K562 (cell line): ENCODE measurements at regions not wholly inside any gene's neighbourhood (a gene's known extent, or its start where the extent isn't known, plus 50 kb on each side); places are given as distances from the start of the nearest gene placed in this dataset.
A peak's percentile ranks its signal among the peaks of the same experiment; 100 is the strongest.

Experiments used
- ATAC-seq: fragments of 200-7000 bp; cut with Tn5 transposase; 3 replicates; pipeline ENCODE4 v1.9.1; 2020; ENCODE audit warnings: moderate library complexity
- BruUV-seq: library from RNA; stranded (reverse); fragments of 400-500 nt; replicated peaks from 2 replicates; lab custom pipeline; 2021; lab: Mats Ljungman, UMichigan
- CTCF ChIA-PET: fragments of 300-600 bp; formaldehyde crosslinking; extraction: SDS; loops from one replicate; lab custom pipeline; 2021; ENCODE audit warnings: low intra/inter-chr PET ratio; lab: Yijun Ruan, JAX
- POLR2A ChIA-PET: fragments of 300-600, 350-650 bp; sonication (Branson Sonifier 250); formaldehyde crosslinking; extraction: SDS; loops from one replicate; lab custom pipeline; 2021; ENCODE audit warnings: antibody characterized with exemption, inconsistent platforms; lab: Yijun Ruan, JAX
- DNase-seq, 4 experiments: peaks; one replicate each; pipeline versions ENCODE4 v3.0.0 to v3.0.0-alpha.2; 2011 to 2018; ENCODE audit warnings: low spot score in 3 of 4, mixed read lengths in 3 of 4; ENCODE audit errors: extremely low read depth in 1 of 4
- FAIRE-seq: peaks from 2 replicates; lab custom pipeline; 2011; peaks lifted over from hg19 to GRCh38; lab: Jason Lieb, UNC
- H2AFZ ChIP-seq: 2 replicates; pipeline ENCODE4 v1.6.0; 2011; ENCODE audit warnings: low read depth, low read length, control low read depth, inconsistent platforms
- H3K27ac ChIP-seq: fragments of 200-600 bp; 3 replicates; pipeline ENCODE4 v1.8.0; 2011; ENCODE audit warnings: low read depth, mild to moderate bottlenecking, control low read depth, inconsistent platforms, low read length, moderate library complexity, mixed read lengths; ENCODE audit errors: extremely low read depth
- H3K27me3 ChIP-seq, 2 experiments: fragments of 300-600 bp in 1 of 2; 2 replicates in 1 of 2; 3 replicates in 1 of 2; pipeline versions ENCODE4 v1.6.0 to v1.8.0; 2011; ENCODE audit warnings: inconsistent platforms in 2 of 2, low read length in 2 of 2, mild to moderate bottlenecking in 1 of 2, mixed read lengths in 1 of 2, moderate library complexity in 1 of 2; ENCODE audit not compliant: control insufficient read depth in 2 of 2, insufficient read depth in 2 of 2
- H3K36me3 ChIP-seq: fragments of 300-600 bp; 3 replicates; pipeline ENCODE4 v1.8.0; 2011; ENCODE audit warnings: mild to moderate bottlenecking, low read length, inconsistent platforms; ENCODE audit not compliant: control insufficient read depth, insufficient read depth
- H3K4me1 ChIP-seq, 2 experiments: fragments of 200-600 bp in 1 of 2; replicated peaks in 1 of 2; 2 replicates in 1 of 2; 3 replicates in 1 of 2; pipeline versions ENCODE4 v1.5.1 to v1.8.0; 2011; ENCODE audit warnings: inconsistent platforms in 2 of 2, low read length in 2 of 2, mild to moderate bottlenecking in 1 of 2, mixed read lengths in 1 of 2, moderate library complexity in 1 of 2; ENCODE audit not compliant: control insufficient read depth in 2 of 2, insufficient read depth in 2 of 2
- H3K4me2 ChIP-seq: 2 replicates; pipeline ENCODE4 v1.6.1; 2011; ENCODE audit warnings: low read length, control low read depth, inconsistent platforms, mixed read lengths; ENCODE audit not compliant: insufficient read depth
- H3K4me3 ChIP-seq: fragments of 200-600 bp; sonication (generic), shearing (Covaris generic); 2 replicates; pipeline ENCODE4 v1.5.1; 2016; ENCODE audit warnings: control low read depth, inconsistent platforms
- H3K79me2 ChIP-seq: fragments of 200-600 bp; 3 replicates; pipeline ENCODE4 v1.8.0; 2011; ENCODE audit warnings: low read length, inconsistent platforms; ENCODE audit not compliant: control insufficient read depth, insufficient read depth
- H3K9ac ChIP-seq, 2 experiments: 2 replicates each; pipeline versions ENCODE4 v1.6.0 to v1.6.1; 2011; ENCODE audit warnings: low read depth in 2 of 2, low read length in 2 of 2, control low read depth in 1 of 2, inconsistent platforms in 1 of 2, mild to moderate bottlenecking in 1 of 2, mixed read lengths in 1 of 2; ENCODE audit not compliant: insufficient read depth in 1 of 2
- H3K9me1 ChIP-seq: one replicate; pipeline ENCODE4 v1.6.0; 2011; ENCODE audit warnings: inconsistent platforms, mild to moderate bottlenecking, low read length, moderate library complexity; ENCODE audit not compliant: control insufficient read depth, insufficient read depth
- H3K9me3 ChIP-seq: replicated peaks from 2 replicates; pipeline ENCODE4 v1.5.1; 2011; ENCODE audit warnings: low read depth, low read length, inconsistent platforms; ENCODE audit not compliant: control insufficient read depth, insufficient read depth
- H4K20me1 ChIP-seq: replicated peaks from 2 replicates; pipeline ENCODE4 v1.6.1; 2011; ENCODE audit warnings: low read length, inconsistent platforms, mixed read lengths; ENCODE audit not compliant: control insufficient read depth, insufficient read depth
- ADNP ChIP-seq: fragments of 200-800 bp; sonication (Bioruptor generic); IDR thresholded peaks from 2 replicates; pipeline ENCODE4 v1.6.1; 2016; ENCODE audit warnings: missing genetic modification characterization, missing compliant biosample characterization
- FOXK2 ChIP-seq, 2 experiments: fragments of 450-650 bp; IDR thresholded peaks in 1 of 2; conservative IDR thresholded peaks in 1 of 2; 2 replicates each; pipeline ENCODE4 v1.6.1; 2016; ENCODE audit warnings: low read depth in 2 of 2, mild to moderate bottlenecking in 1 of 2
- MITF ChIP-seq: IDR thresholded peaks from 2 replicates; pipeline ENCODE4 v1.6.1; 2014; ENCODE audit warnings: antibody characterized with exemption
- NRF1 ChIP-seq, 2 experiments: fragments of 450-650 bp; IDR thresholded peaks in 1 of 2; conservative IDR thresholded peaks in 1 of 2; 2 replicates each; pipeline ENCODE4 v1.6.1; 2014; ENCODE audit warnings: mild to moderate bottlenecking in 2 of 2
- SUPT5H ChIP-seq: fragments of 450-650 bp; IDR thresholded peaks from 2 replicates; pipeline ENCODE4 v1.6.1; 2016
- TAF7 ChIP-seq: fragments of 450-650 bp; IDR thresholded peaks from 2 replicates; pipeline ENCODE4 v1.6.1; 2016; ENCODE audit warnings: missing genetic modification characterization, missing compliant biosample characterization
- TAF9B ChIP-seq: fragments of 450-650 bp; IDR thresholded peaks from 2 replicates; pipeline ENCODE4 v1.6.1; 2018; ENCODE audit warnings: mild to moderate bottlenecking; ENCODE audit not compliant: partially characterized antibody
- ZBTB7A ChIP-seq: IDR thresholded peaks from 2 replicates; pipeline ENCODE4 v1.6.1; 2011; ENCODE audit warnings: low read depth, mild to moderate bottlenecking, low read length, moderate library complexity, borderline replicate concordance; ENCODE audit not compliant: control insufficient read depth
- ZNF140 ChIP-seq: fragments of 250-450 bp; sonication (Bioruptor Pico); IDR thresholded peaks from 2 replicates; pipeline ENCODE4 v1.8.0; 2021; ENCODE audit warnings: moderate library complexity, mild to moderate bottlenecking, inconsistent platforms
- ZNF232 ChIP-seq: sonication (generic); formaldehyde crosslinking; IDR thresholded peaks from 2 replicates; pipeline ENCODE4 v1.8.0; 2022; ENCODE audit warnings: mild to moderate bottlenecking, missing genetic modification reagents
- ZNF239 ChIP-seq: fragments of 250-450 bp; sonication (Bioruptor Pico); IDR thresholded peaks from 2 replicates; pipeline ENCODE4 v1.4.0; 2020; ENCODE audit warnings: mild to moderate bottlenecking
- ZNF347 ChIP-seq: fragments of 450-650 bp; formaldehyde crosslinking; IDR thresholded peaks from 2 replicates; pipeline ENCODE4 v1.4.0; 2020; ENCODE audit warnings: low read depth, mild to moderate bottlenecking, moderate library complexity
- WGBS: fragments of 100-300 bp; shearing (Covaris generic); methylation state at CpG from one replicate; pipeline ENCODE4 v1.1.6; 2016; ENCODE audit warnings: low coverage, mixed read lengths; ENCODE audit not compliant: insufficient coverage; ENCODE audit errors: missing lambda C conversion rate; 5-methylcytosine and 5-hydroxymethylcytosine counted together
- in situ Hi-C: fragments of 300-500 bp; cut with MboI; formaldehyde crosslinking; loops from 4 replicates; pipeline ENCODE4 v1.15.0; 2018; ENCODE audit warnings: inconsistent platforms, mixed read lengths
- intact Hi-C: fragments of 100-400 bp; cut with micrococcal nuclease; formaldehyde crosslinking; loops from 2 replicates; pipeline ENCODE4 v1.14.2; 2022

- peak overlapping the region; percentile 60 for H3K4me2 ChIP-seq
- peak overlapping the region; percentile 60 for H3K27ac ChIP-seq
- CTCF ChIA-PET: no interaction called here
- no peaks in the 10 kb centered on the region; the same call in 2 of the 3 replicates for H3K36me3 ChIP-seq
- 79% methylated on average over 9 of the region's 9 CpGs for WGBS
- H3K9me1 ChIP-seq: no peaks in the 10 kb centered on the region
- no peak overlapping the region for H3K4me3 ChIP-seq
- DNase-seq (no peak), FAIRE-seq (no peak)
- POLR2A ChIA-PET: no interaction called here
- no peaks in the 10 kb centered on the region; the same call in 2 of the 3 replicates for H3K79me2 ChIP-seq
- intact Hi-C loops: loop anchor here (1.0 to 10.0 kb wide), 2 partner anchors 51 to 55 kb away; partner anchors contain the start of gene OXA1L
- H3K9me3 ChIP-seq: no peaks in the 10 kb centered on the region; the same call in none of the 2 replicates
- peaks cover 8 to 10% of the 10 kb centered on the region in 2 experiments; a peak in 4 of 5 replicates for H3K4me1 ChIP-seq
- H3K9ac ChIP-seq: peak overlapping the region in 1 of 2 experiments; percentile 41; a peak in 2 of 4 replicates
- TF ChIP-seq TAF7 (no peak), MITF (no peak), NRF1 (conservative IDR thresholded peaks at IDR 0.05 in 1 of 2, IDR thresholded peaks at IDR 0.05 in 1 of 2) (no peak), ZNF239 (CRISPR knock-in tag) (no peak), ZBTB7A (no peak), ADNP (no peak), ZNF140 (CRISPR knock-in tag) (no peak), ZNF347 (no peak), TAF9B (no peak), SUPT5H (no peak), FOXK2 (conservative IDR thresholded peaks at IDR 0.05 in 1 of 2, IDR thresholded peaks at IDR 0.05 in 1 of 2; ENCODE audit: low read depth in 2 of 2) (no peak), ZNF232 (no peak)
- TF ChIP-seq, all 486 proteins: peak for 0
- no peaks in the 10 kb centered on the region for H3K27me3 ChIP-seq
- in situ Hi-C loops: no loop called here
- BruUV-seq: no TSS peak
- H4K20me1 ChIP-seq: no peaks in the 10 kb centered on the region
- peak overlapping the region; percentile 80 for H2AFZ ChIP-seq
- ATAC-seq: no peak
Observed at GRCh38 chr14:22713631-22713950, 52.9 kb upstream of the OXA1L start.
